GM12873 (cell line): ENCODE measurements at regions not wholly inside any gene's neighbourhood (a gene's known extent, or its start where the extent isn't known, plus 50 kb on each side); places are given as distances from the start of the nearest gene placed in this dataset.

Experiments used
- TF ChIP-seq, protein P1 (sequence below): IDR thresholded peaks from 2 replicates; pipeline ENCODE4 v1.5.1; 2012; ENCODE audit warnings: low read depth, mild to moderate bottlenecking, moderate library complexity, low read length, control low read depth; ENCODE audit not compliant: insufficient read depth; ENCODE audit errors: missing control alignments

- TF ChIP-seq, protein P1, sequence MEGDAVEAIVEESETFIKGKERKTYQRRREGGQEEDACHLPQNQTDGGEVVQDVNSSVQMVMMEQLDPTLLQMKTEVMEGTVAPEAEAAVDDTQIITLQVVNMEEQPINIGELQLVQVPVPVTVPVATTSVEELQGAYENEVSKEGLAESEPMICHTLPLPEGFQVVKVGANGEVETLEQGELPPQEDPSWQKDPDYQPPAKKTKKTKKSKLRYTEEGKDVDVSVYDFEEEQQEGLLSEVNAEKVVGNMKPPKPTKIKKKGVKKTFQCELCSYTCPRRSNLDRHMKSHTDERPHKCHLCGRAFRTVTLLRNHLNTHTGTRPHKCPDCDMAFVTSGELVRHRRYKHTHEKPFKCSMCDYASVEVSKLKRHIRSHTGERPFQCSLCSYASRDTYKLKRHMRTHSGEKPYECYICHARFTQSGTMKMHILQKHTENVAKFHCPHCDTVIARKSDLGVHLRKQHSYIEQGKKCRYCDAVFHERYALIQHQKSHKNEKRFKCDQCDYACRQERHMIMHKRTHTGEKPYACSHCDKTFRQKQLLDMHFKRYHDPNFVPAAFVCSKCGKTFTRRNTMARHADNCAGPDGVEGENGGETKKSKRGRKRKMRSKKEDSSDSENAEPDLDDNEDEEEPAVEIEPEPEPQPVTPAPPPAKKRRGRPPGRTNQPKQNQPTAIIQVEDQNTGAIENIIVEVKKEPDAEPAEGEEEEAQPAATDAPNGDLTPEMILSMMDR = no peak
These were observed 424.8 kb upstream of the EPHA5 start for GRCh38 chr4:66095065-66095464.

DNA sequence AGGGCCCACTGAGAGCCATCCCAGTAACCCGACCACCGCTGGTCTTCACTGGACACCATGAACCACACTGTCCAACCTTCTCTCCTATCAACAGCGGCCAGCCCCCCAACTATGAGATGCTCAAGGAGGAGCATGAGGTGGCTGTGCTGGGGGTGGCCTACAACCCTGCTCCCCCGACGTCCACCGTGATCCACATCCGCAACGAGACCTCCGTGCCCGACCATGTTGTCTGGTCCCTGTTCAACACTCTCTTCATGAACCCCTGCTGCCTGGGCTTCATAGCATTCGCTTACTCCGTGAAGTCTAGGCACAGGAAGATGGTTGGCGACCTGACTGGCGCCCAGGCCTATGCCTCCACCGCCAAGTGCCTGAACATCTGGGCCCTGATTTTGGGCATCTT, 423.8 kb upstream of the EPHA5 start:
- TF ChIP-seq, protein P1 = no peak

GRCh38 chr4:66091786-66092185, 421.5 kb upstream of the EPHA5 start:
- TF ChIP-seq, protein P1 = no peak

DNA sequence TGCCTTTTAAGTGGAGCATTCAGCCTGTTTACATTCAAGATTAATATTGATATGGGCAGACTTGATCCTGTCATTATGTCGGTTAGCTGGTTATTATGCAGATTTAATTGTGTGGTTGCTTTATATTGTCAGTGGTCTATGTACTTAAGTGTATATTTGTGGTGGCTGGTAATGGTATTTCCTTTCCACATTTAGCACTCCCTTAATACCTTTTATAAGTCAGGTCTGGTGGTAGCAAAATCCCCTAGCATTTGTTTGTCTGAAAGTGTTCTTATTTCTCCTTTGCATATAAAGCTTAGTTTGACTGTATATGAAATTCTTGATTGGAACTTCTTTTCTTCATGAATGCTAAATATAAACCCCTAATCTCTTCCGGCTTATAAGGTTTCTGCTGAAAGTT, 403.7 kb upstream of the EPHA5 start:
- TF ChIP-seq, protein P1 = no peak

DNA sequence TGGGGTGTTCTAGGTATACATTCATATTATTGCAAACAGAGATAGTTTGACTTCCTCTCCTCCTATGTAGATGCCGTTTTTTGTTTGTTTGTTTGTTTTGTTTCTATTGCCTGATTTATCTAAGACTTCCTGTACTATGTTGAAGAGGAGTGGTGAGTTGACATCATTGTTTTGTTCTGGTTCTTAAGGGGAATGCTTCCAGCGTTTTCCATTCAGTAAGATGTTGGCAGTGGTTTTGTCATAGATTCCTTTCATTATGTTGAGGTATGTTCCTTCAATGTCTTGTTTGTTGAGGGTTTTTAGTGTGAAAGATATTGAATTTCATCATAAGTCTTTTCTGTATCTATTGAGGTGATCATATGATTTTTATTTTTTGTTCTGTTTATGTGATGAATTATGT, 401.6 kb upstream of the EPHA5 start:
- TF ChIP-seq, protein P1 = no peak

GRCh38 chr4:66062921-66063320, 392.6 kb upstream of the EPHA5 start:
- TF ChIP-seq, protein P1 = no peak

DNA sequence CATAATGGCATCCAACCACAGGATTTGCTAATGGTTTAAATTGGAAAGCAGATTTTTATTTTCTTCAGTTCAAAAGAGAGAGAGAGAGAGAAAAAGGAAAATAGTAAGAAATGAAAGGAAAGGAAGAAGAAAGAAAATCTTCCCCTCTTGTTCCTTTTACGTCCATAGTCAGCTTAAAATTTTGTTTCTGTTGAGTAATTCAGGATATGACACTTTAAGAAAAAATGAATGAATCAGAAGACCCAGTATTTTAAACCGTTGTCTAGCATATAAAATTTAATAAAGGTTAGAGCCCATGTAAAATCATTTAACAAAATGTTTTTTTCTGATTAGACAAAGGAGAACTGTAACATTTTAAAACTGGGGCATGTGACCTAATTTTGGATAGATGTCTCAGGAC, 391.8 kb upstream of the EPHA5 start:
- TF ChIP-seq, protein P1 = no peak

GRCh38 chr4:66059556-66059955, 389.3 kb upstream of the EPHA5 start:
- TF ChIP-seq, protein P1 = no peak
